GM23338 (cell line): ENCODE measurements at regions not wholly inside any gene's neighbourhood (a gene's known extent, or its start where the extent isn't known, plus 50 kb on each side); places are given as distances from the start of the nearest gene placed in this dataset.

Source experiments
- ATAC-seq: fragments of 200-7000 bp; cut with Tn5 transposase; 3 replicates; pipeline ENCODE4 v1.9.1; 2020
- DNase-seq: peaks from one replicate; pipeline ENCODE4 v3.0.0-alpha.2; 2015; ENCODE audit warnings: low spot score
- H2AFZ ChIP-seq: fragments of 200-600 bp; sonication (generic); 2 replicates; pipeline ENCODE4 v1.8.0; 2016; ENCODE audit warnings: antibody characterized with exemption, mild to moderate bottlenecking, moderate library complexity
- H3F3A ChIP-seq: fragments of 200-600 bp; sonication (generic); replicated peaks from 2 replicates; pipeline ENCODE4 v1.8.0; 2017; ENCODE audit warnings: antibody characterized with exemption, mixed run types, low read depth
- H3K27ac ChIP-seq: fragments of 200-600 bp; sonication (generic); 2 replicates; pipeline ENCODE4 v1.6.1; 2016; ENCODE audit warnings: low read depth
- H3K27me3 ChIP-seq: fragments of 200-600 bp; sonication (generic); 2 replicates; pipeline ENCODE4 v1.8.0; 2016; ENCODE audit warnings: mild to moderate bottlenecking, mixed run types, moderate library complexity; ENCODE audit not compliant: insufficient read depth
- H3K36me3 ChIP-seq: fragments of 200-600 bp; sonication (generic); 2 replicates; pipeline ENCODE4 v1.8.0; 2016; ENCODE audit warnings: mild to moderate bottlenecking; ENCODE audit not compliant: insufficient read depth
- H3K4me1 ChIP-seq: fragments of 200-600 bp; sonication (generic); 2 replicates; pipeline ENCODE4 v1.8.0; 2016; ENCODE audit warnings: mild to moderate bottlenecking, moderate library complexity; ENCODE audit not compliant: insufficient read depth
- H3K4me2 ChIP-seq: fragments of 200-600 bp; sonication (generic); 2 replicates; pipeline ENCODE4 v1.7.1; 2017; ENCODE audit warnings: mixed run types
- H3K4me3 ChIP-seq: fragments of 200-600 bp; sonication (generic); 2 replicates; pipeline ENCODE4 v1.6.1; 2016; ENCODE audit warnings: mixed run types
- H3K79me2 ChIP-seq: fragments of 200-600 bp; sonication (generic); replicated peaks from 2 replicates; pipeline ENCODE4 v1.8.0; 2017; ENCODE audit warnings: mild to moderate bottlenecking; ENCODE audit not compliant: insufficient read depth
- H3K9me2 ChIP-seq: fragments of 200-600 bp; sonication (generic); 2 replicates; pipeline ENCODE4 v1.8.0; 2017; ENCODE audit not compliant: insufficient read depth
- H4K20me1 ChIP-seq: fragments of 200-600 bp; sonication (generic); replicated peaks from 2 replicates; pipeline ENCODE4 v1.8.0; 2017; ENCODE audit warnings: mild to moderate bottlenecking; ENCODE audit not compliant: insufficient read depth
- H3K27ac Mint-ChIP-seq: 2 replicates; pipeline ENCODE4 v1.8.0; 2020; ENCODE audit warnings: inconsistent platforms, mild to moderate bottlenecking, moderate library complexity, mixed read lengths
- H3K27me3 Mint-ChIP-seq: 3 replicates; pipeline ENCODE4 v1.8.0; 2022; ENCODE audit warnings: low read depth, mild to moderate bottlenecking, moderate library complexity, mixed read lengths, inconsistent platforms; ENCODE audit not compliant: insufficient read depth, poor library complexity
- H3K36me3 Mint-ChIP-seq: 3 replicates; pipeline ENCODE4 v1.8.0; 2021; ENCODE audit warnings: low read depth, mild to moderate bottlenecking, inconsistent platforms, moderate library complexity, mixed read lengths
- H3K4me1 Mint-ChIP-seq: 3 replicates; pipeline ENCODE4 v1.8.0; 2020; ENCODE audit warnings: mild to moderate bottlenecking, inconsistent platforms, mixed read lengths
- H3K4me3 Mint-ChIP-seq: 3 replicates; pipeline ENCODE4 v1.8.0; 2021; ENCODE audit warnings: moderate library complexity, mild to moderate bottlenecking, inconsistent platforms, mixed read lengths
- H3K9me3 Mint-ChIP-seq: 3 replicates; pipeline ENCODE4 v1.8.0; 2020; ENCODE audit warnings: moderate library complexity, mild to moderate bottlenecking, inconsistent platforms, mixed read lengths
- CREB1 ChIP-seq: fragments of 250-450 bp; sonication (Bioruptor Pico); IDR thresholded peaks from 2 replicates; pipeline ENCODE4 v1.5.0; 2020; ENCODE audit warnings: low read depth, mild to moderate bottlenecking, moderate library complexity
- ETS1 ChIP-seq: IDR thresholded peaks from 2 replicates; pipeline ENCODE4 v1.6.1; 2016; ENCODE audit warnings: antibody characterized with exemption
- EZH2 ChIP-seq: fragments of 200-600 bp; sonication (generic); IDR thresholded peaks from one replicate; pipeline ENCODE4 v1.8.0; 2017; ENCODE audit warnings: antibody characterized with exemption, mild to moderate bottlenecking, low read depth; ENCODE audit not compliant: unreplicated experiment
- EZH2phosphoT487 ChIP-seq: fragments of 200-600 bp; sonication (generic); IDR thresholded peaks from one replicate; pipeline ENCODE4 v1.8.1; 2018; ENCODE audit warnings: antibody characterized with exemption; ENCODE audit not compliant: unreplicated experiment
- JUNB ChIP-seq: IDR thresholded peaks from one replicate; pipeline ENCODE4 v1.6.1; 2016; ENCODE audit warnings: antibody characterized with exemption; ENCODE audit not compliant: unreplicated experiment
- NANOG ChIP-seq: IDR thresholded peaks from 2 replicates; pipeline ENCODE4 v1.6.1; 2016; ENCODE audit warnings: antibody characterized with exemption, borderline replicate concordance
- POLR2AphosphoS5 ChIP-seq: IDR thresholded peaks from 2 replicates; pipeline ENCODE4 v1.6.1; 2016; ENCODE audit warnings: antibody characterized with exemption, low read depth
- REST ChIP-seq: IDR thresholded peaks from one replicate; pipeline ENCODE4 v1.6.1; 2018; ENCODE audit warnings: antibody characterized with exemption; ENCODE audit not compliant: unreplicated experiment
- STAT1 ChIP-seq: IDR thresholded peaks from one replicate; pipeline ENCODE4 v1.6.1; 2016; ENCODE audit warnings: antibody characterized with exemption; ENCODE audit not compliant: unreplicated experiment
- ZNF114 ChIP-seq: fragments of 250-450 bp; sonication (Bioruptor Pico); IDR thresholded peaks from 2 replicates; pipeline ENCODE4 v1.5.0; 2020; ENCODE audit warnings: mild to moderate bottlenecking, moderate library complexity
- ZNF331 ChIP-seq: fragments of 250-450 bp; sonication (Bioruptor Pico); IDR thresholded peaks from 2 replicates; pipeline ENCODE4 v1.5.0; 2020; ENCODE audit warnings: low read depth, mild to moderate bottlenecking, moderate library complexity
- TF ChIP-seq, protein P1 (sequence below), 2 experiments: fragments of 200-600 bp in 1 of 2; sonication (generic) in 1 of 2; conservative IDR thresholded peaks; 2 replicates each; pipeline versions ENCODE4 v1.5.1 to v1.6.1; 2016 to 2017; ENCODE audit warnings: antibody characterized with exemption in 2 of 2, low read depth in 2 of 2, mild to moderate bottlenecking in 2 of 2, moderate library complexity in 1 of 2
- TF ChIP-seq, protein P2 (sequence below): fragments of 250-450 bp; sonication (Bioruptor Pico); IDR thresholded peaks from 2 replicates; pipeline ENCODE4 v1.5.0; 2020; ENCODE audit warnings: mild to moderate bottlenecking, moderate library complexity

GRCh38 chr6:164439331-164439730, 870.1 kb downstream of the C6orf118 start:
- Histone ChIP-seq H2AFZ (no peak overlapping the region), H3K27ac (no peak overlapping the region), H3K79me2 (no peaks in the 10 kb centered on the region), H3K36me3 (peaks cover 11% of the 10 kb centered on the region), H4K20me1 (no peaks in the 10 kb centered on the region), H3F3A (no peaks in the 10 kb centered on the region), H3K4me2 (no peak overlapping the region), H3K4me1 (no peaks in the 10 kb centered on the region), H3K27me3 (no peaks in the 10 kb centered on the region), H3K4me3 (no peak overlapping the region), H3K9me2 (no peaks in the 10 kb centered on the region; the same call in 1 of the 2 replicates)
- Mint-ChIP-seq H3K4me1 (no peaks in the 10 kb centered on the region), H3K27ac (no peak overlapping the region), H3K4me3 (no peak overlapping the region), H3K9me3 (peaks cover 24% of the 10 kb centered on the region), H3K27me3 (no peaks in the 10 kb centered on the region), H3K36me3 (peaks cover 17% of the 10 kb centered on the region)
- DNase-seq = no peak
- no peak for ATAC-seq
- TF ChIP-seq EZH2 (no peak), NANOG (no peak), STAT1 (no peak), JUNB (no peak), REST (no peak), CREB1 (CRISPR knock-in tag) (no peak), EZH2phosphoT487 (no peak), ETS1 (no peak), ZNF331 (no peak), POLR2AphosphoS5 (no peak), ZNF114 (CRISPR knock-in tag) (no peak)
- TF ChIP-seq, protein P1, sequence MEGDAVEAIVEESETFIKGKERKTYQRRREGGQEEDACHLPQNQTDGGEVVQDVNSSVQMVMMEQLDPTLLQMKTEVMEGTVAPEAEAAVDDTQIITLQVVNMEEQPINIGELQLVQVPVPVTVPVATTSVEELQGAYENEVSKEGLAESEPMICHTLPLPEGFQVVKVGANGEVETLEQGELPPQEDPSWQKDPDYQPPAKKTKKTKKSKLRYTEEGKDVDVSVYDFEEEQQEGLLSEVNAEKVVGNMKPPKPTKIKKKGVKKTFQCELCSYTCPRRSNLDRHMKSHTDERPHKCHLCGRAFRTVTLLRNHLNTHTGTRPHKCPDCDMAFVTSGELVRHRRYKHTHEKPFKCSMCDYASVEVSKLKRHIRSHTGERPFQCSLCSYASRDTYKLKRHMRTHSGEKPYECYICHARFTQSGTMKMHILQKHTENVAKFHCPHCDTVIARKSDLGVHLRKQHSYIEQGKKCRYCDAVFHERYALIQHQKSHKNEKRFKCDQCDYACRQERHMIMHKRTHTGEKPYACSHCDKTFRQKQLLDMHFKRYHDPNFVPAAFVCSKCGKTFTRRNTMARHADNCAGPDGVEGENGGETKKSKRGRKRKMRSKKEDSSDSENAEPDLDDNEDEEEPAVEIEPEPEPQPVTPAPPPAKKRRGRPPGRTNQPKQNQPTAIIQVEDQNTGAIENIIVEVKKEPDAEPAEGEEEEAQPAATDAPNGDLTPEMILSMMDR (conservative IDR thresholded peaks at IDR 0.05; ENCODE audit: low read depth in 2 of 2) = no peak
- TF ChIP-seq, protein P2, sequence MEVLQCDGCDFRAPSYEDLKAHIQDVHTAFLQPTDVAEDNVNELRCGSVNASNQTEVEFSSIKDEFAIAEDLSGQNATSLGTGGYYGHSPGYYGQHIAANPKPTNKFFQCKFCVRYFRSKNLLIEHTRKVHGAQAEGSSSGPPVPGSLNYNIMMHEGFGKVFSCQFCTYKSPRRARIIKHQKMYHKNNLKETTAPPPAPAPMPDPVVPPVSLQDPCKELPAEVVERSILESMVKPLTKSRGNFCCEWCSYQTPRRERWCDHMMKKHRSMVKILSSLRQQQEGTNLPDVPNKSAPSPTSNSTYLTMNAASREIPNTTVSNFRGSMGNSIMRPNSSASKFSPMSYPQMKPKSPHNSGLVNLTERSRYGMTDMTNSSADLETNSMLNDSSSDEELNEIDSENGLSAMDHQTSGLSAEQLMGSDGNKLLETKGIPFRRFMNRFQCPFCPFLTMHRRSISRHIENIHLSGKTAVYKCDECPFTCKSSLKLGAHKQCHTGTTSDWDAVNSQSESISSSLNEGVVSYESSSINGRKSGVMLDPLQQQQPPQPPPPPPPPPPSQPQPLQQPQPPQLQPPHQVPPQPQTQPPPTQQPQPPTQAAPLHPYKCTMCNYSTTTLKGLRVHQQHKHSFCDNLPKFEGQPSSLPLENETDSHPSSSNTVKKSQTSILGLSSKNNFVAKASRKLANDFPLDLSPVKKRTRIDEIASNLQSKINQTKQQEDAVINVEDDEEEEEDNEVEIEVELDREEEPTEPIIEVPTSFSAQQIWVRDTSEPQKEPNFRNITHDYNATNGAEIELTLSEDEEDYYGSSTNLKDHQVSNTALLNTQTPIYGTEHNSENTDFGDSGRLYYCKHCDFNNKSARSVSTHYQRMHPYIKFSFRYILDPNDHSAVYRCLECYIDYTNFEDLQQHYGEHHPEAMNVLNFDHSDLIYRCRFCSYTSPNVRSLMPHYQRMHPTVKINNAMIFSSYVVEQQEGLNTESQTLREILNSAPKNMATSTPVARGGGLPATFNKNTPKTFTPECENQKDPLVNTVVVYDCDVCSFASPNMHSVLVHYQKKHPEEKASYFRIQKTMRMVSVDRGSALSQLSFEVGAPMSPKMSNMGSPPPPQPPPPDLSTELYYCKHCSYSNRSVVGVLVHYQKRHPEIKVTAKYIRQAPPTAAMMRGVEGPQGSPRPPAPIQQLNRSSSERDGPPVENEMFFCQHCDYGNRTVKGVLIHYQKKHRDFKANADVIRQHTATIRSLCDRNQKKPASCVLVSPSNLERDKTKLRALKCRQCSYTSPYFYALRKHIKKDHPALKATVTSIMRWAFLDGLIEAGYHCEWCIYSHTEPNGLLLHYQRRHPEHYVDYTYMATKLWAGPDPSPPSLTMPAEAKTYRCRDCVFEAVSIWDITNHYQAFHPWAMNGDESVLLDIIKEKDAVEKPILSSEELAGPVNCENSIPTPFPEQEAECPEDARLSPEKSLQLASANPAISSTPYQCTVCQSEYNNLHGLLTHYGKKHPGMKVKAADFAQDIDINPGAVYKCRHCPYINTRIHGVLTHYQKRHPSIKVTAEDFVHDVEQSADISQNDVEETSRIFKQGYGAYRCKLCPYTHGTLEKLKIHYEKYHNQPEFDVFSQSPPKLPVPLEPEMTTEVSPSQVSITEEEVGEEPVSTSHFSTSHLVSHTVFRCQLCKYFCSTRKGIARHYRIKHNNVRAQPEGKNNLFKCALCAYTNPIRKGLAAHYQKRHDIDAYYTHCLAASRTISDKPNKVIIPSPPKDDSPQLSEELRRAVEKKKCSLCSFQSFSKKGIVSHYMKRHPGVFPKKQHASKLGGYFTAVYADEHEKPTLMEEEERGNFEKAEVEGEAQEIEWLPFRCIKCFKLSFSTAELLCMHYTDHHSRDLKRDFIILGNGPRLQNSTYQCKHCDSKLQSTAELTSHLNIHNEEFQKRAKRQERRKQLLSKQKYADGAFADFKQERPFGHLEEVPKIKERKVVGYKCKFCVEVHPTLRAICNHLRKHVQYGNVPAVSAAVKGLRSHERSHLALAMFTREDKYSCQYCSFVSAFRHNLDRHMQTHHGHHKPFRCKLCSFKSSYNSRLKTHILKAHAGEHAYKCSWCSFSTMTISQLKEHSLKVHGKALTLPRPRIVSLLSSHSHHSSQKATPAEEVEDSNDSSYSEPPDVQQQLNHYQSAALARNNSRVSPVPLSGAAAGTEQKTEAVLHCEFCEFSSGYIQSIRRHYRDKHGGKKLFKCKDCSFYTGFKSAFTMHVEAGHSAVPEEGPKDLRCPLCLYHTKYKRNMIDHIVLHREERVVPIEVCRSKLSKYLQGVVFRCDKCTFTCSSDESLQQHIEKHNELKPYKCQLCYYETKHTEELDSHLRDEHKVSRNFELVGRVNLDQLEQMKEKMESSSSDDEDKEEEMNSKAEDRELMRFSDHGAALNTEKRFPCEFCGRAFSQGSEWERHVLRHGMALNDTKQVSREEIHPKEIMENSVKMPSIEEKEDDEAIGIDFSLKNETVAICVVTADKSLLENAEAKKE (CRISPR knock-in tag) = no peak
